SK-MEL-5 (cell line): ENCODE measurements at regions not wholly inside any gene's neighbourhood (a gene's known extent, or its start where the extent isn't known, plus 50 kb on each side); places are given as distances from the start of the nearest gene placed in this dataset.

Experiments
- DNase-seq: peaks from one replicate; pipeline ENCODE4 v3.0.0-alpha.2; 2016; ENCODE audit warnings: low read depth, low spot score
- in situ Hi-C: cut with HindIII; loops from 2 replicates; pipeline ENCODE4 v1.10.0; 2016; ENCODE audit warnings: low sequenced_read_pairs, high pct_unique_total_duplicates, low pct_unique_long_range_greater_than_20kb

- in situ Hi-C loops, result no loop called here
Measured at GRCh38 chr15:24733659-24734058, 58.1 kb downstream of the NPAP1 start.

GRCh38 chr15:24734396-24734795, 58.8 kb downstream of the NPAP1 start:
- no peak for DNase-seq
- in situ Hi-C loops, result no loop called here

More at GRCh38 chr15:24733659-24734058, 58.1 kb downstream of the NPAP1 start:
- no peak for DNase-seq

- in situ Hi-C loops, result no loop called here
- no peak for DNase-seq
Measured at GRCh38 chr15:24745290-24745689, 69.7 kb downstream of the NPAP1 start.

GRCh38 chr15:24746094-24746493, 70.5 kb downstream of the NPAP1 start:
- in situ Hi-C loops, result no loop called here
- DNase-seq, result no peak

GRCh38 chr15:24747376-24747775, 71.8 kb downstream of the NPAP1 start:
- DNase-seq, result no peak
- in situ Hi-C loops, result no loop called here

- no peak for DNase-seq
- in situ Hi-C loops, result no loop called here
Measured at GRCh38 chr15:24748812-24749439, 73.4 kb downstream of the NPAP1 start.

- no peak for DNase-seq
- in situ Hi-C loops, result no loop called here
Measured at GRCh38 chr15:24752354-24752753, 76.8 kb downstream of the NPAP1 start.

- in situ Hi-C loops, result no loop called here
Measured at GRCh38 chr15:24756101-24756500, 80.5 kb downstream of the NPAP1 start.

GRCh38 chr15:24760066-24760465, 84.5 kb downstream of the NPAP1 start:
- in situ Hi-C loops, result no loop called here

More at GRCh38 chr15:24756101-24756500, 80.5 kb downstream of the NPAP1 start:
- no peak for DNase-seq

GRCh38 chr15:24761704-24762302, 86.2 kb downstream of the NPAP1 start:
- peak; percentile 32 for DNase-seq
- in situ Hi-C loops, result no loop called here

More at GRCh38 chr15:24760066-24760465, 84.5 kb downstream of the NPAP1 start:
- no peak for DNase-seq

GRCh38 chr15:24763891-24764290, 88.3 kb downstream of the NPAP1 start:
- in situ Hi-C loops, result no loop called here

GRCh38 chr15:24764375-24765171, 89.0 kb downstream of the NPAP1 start:
- in situ Hi-C loops, result no loop called here
- DNase-seq, result no peak

More at GRCh38 chr15:24763891-24764290, 88.3 kb downstream of the NPAP1 start:
- DNase-seq, result no peak

GRCh38 chr15:24766511-24767133, 91.0 kb downstream of the NPAP1 start:
- in situ Hi-C loops, result no loop called here
- DNase-seq, result no peak

- in situ Hi-C loops, result no loop called here
- no peak for DNase-seq
Measured at GRCh38 chr15:24772266-24772665, 96.7 kb downstream of the NPAP1 start.

- in situ Hi-C loops, result no loop called here
- peak; percentile 88 for DNase-seq
Measured at GRCh38 chr15:24772686-24773373, 97.3 kb downstream of the NPAP1 start.

GRCh38 chr15:24777307-24777706, 101.7 kb downstream of the NPAP1 start:
- DNase-seq, result no peak
- in situ Hi-C loops, result no loop called here

- no peak for DNase-seq
- in situ Hi-C loops, result no loop called here
Measured at GRCh38 chr15:24784506-24784905, 108.9 kb downstream of the NPAP1 start.

GRCh38 chr15:24786347-24786746, 110.8 kb downstream of the NPAP1 start:
- DNase-seq, result no peak
- in situ Hi-C loops, result no loop called here
